Activated T-cell treated with anti-CD3 and anti-CD28 coated beads, Interleukin-2, amount 50 U/mL, for 1 hour (primary cell): ENCODE measurements at regions not wholly inside any gene's neighbourhood (a gene's known extent, or its start where the extent isn't known, plus 50 kb on each side); places are given as distances from the start of the nearest gene placed in this dataset.
"Not testable (repeated sequence)": the region's sequence is repeated elsewhere in the genome, so short reads cannot be mapped to it uniquely, and the experiment has no call there.

ENCODE experiments used
- DNase-seq: peaks from one replicate; pipeline ENCODE4 v3.0.0-alpha.2; 2020

DNA sequence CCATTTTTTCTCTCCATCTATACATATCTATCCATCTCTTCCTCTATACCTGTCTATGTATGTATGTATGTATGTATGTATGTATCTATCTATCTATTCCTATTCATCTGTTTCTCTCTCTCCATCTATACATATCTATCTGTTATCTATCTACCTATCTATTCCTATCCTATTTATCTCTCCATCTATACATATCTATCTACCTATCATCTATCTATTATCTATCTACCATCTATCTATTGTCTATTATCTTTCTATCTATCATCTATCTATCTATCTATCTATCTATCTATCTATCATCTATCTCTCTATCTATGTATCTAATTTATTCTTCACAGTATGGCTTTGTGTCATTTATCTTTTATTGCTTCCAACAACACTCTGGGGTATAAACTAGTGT, 1124.4 kb downstream of the TYW1 start:
- DNase-seq: no peak

DNA sequence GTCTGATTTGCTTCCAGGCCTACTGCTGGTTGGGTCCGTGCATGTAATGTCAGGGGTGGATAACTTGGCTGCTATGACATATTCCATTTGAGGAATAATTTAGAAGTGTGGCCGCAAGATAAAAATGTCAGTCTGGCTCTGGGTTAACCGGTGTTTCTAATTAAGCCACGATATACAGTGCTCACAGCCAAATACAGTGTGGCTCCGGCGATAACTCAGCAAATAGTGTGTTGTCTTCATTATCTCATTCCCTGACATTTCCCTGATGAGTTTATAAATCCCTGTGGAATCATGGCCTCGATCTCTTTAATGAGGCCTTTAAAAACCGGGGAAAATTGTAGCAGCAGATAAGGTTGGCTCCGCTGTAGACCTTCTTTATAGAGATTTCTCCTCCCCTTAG, 1125.0 kb downstream of the TYW1 start:
- DNase-seq: no peak

DNA sequence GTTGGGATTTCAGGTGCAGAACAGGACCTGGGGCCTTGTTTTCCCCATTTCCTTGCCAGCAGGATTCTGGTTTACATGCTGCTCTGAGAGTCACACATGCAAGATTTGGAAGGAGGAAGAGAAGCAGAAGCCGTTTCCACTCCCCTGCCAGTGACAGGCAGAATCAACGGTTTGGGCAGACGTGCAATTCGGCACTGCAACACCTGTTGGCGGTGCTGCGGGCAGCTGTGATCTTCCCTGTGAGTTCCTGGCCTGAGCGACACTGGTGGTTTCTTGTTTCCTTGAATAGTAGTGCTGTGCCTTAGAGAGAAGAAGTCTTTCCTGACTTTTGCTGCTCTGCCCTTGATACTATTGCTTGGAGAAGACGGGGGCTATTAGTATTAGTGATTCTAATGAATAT, 1126.2 kb downstream of the TYW1 start:
- DNase-seq: no peak

DNA sequence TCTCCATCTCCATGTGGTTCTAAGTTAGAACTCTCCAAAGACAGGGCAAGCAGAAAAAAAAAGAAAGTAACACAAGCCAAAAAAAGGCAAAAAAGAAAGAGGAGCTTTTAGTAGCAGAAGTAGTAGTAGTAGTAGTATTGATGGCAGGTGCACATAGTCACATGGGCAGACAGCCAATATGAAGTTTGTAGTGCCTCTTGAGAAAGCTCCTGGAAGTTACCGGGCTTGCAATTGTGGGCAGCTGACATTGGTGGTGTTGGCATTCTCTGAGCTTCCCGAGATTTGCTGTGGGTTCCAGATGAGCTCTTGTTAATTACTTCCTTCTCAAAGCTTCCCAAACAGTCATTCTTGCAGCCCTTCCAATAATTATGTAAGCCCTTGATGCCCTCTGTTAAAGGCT, 1128.5 kb downstream of the TYW1 start:
- DNase-seq: no peak

DNA sequence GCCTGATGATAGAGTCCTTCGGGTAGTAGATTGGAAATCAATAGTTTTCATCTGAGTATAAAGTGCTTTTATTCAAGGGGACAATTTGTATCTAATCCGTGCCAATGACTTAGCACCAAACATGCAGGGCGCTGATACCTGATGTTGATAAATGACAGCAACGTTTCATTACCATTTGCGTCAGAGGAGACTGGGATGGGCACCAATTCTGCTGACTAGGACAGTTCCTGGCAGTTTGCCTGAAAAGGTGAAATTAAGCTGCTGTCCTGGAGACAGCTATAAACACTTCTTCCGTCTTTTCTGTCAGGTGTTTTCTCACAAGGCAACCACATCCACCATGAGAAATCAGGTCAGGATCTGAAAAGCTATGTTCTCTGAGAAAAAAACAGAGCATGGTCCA, 1136.4 kb downstream of the TYW1 start:
- no peak for DNase-seq

DNA sequence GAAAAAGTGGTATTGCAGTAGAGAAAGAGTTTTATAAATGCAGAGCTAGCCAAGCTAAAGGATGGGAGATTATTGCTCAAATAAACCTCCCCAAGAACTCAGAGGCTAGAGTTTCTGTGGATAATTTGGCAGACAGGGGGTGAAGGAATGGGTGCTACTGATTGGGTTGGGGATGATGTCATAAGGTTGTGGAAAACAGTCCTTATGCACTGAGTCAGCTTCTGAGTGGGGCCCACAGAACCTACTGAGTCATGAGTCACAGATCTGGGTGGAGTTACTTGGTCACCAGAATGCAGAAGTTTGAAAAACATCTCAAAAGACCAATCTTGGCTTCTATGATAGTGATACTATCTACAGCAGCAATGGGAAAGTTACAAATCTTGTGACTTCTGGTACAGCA, 1146.7 kb downstream of the TYW1 start:
- DNase-seq: no peak

DNA sequence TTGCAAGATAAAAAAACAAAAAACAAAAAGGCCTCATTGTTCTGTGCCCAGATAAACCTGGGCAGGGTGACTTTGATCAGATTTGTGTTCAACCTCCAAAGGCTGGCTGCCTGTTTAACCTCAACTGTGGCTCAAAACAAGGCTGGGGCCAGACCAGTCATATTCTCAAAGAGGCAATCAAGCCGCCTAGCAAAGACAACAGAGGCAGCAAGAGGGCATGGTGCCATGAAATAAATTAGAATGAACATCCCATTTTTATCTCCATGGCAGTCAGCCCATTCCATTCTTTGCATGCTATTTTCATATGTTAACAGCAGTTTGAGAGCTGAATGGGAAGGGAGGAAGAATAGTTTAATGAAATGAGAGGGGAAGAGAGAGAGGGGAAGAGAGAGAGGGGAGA, 1150.3 kb downstream of the TYW1 start:
- no peak for DNase-seq

DNA sequence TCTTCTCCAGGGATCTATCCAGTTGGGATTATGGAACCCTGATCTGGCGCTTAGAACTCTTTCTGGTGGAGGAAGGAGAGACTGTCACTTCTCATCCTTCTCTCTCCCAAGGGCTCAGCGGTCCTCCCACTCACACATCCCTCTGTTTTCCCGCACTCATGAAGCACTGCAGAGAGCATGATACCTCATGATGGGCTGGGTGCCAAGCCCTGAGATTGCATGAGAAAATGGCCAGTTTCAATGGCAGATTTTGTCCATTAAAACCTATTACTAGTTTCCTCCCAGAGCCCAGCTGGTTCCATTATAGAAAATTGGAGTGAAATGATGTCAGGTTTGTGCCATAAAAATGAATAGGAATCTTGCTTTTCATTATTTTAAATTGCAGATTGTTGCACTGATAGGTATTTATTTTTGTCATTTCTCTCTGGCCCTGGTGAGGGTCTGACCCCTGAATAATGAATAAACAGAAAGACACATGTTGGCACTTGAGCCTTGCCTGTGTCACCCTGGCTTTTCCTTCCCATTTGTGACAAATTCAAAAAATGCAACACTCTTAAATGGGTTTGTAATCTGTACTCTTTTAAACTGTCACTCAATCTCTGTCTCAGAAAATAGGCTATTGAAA, 1151.1 kb downstream of the TYW1 start:
- DNase-seq: no peak

DNA sequence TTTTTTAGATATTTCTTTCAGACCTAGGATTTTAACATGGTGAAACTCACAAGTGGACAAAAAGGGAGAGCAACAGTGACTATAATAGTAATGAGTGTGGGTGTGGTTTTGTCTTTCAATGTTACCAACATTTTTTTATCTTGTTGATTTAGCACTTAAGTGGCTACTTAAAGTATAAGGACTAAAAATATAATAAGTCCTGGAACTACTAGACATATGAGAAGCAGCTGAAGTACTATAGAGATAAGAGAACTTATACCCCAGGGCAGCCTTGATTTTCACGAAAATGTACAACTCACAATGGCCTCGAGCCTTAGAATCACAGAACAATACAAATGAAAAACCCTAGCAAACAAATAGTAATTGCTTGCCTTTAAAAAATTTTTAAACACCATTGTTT, 1151.8 kb downstream of the TYW1 start:
- no peak for DNase-seq

DNA sequence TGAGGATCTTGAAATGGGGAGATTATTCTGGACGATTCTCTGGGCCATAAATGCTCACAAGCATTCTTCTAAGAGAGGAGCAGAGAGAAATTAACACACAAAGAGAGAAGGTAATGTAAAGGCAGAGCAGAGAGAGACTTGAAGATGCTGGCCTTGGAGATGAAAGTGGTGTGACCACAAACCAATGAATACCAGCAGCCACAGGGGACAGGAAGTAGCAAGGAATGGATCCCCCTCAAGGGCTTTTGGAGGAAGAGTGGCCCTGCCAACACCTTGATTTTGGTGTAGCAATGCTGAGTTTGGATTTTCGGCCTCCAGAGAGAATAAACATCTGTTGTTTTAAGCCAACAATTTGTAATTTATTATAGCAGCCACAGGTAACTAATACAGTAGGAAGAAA, 1155.6 kb downstream of the TYW1 start:
- no peak for DNase-seq

DNA sequence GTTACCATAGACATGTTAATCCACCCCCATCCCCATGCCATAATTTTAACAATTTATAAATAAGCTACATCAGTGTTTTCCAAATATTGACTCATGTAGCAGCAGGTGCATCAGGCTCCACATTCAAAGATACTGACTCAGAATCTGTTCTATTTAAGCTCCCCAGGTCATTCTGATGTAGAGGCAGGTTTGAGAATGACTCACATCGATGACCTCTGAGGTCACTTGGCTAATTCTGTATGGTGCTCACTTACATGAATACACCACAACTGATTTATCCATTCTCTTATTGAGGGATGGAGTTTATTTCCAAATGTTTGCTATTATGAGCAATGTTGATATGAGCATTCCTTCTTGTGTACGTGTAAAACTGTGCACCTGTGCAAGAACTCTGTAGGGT, 1159.0 kb downstream of the TYW1 start:
- DNase-seq: no peak

DNA sequence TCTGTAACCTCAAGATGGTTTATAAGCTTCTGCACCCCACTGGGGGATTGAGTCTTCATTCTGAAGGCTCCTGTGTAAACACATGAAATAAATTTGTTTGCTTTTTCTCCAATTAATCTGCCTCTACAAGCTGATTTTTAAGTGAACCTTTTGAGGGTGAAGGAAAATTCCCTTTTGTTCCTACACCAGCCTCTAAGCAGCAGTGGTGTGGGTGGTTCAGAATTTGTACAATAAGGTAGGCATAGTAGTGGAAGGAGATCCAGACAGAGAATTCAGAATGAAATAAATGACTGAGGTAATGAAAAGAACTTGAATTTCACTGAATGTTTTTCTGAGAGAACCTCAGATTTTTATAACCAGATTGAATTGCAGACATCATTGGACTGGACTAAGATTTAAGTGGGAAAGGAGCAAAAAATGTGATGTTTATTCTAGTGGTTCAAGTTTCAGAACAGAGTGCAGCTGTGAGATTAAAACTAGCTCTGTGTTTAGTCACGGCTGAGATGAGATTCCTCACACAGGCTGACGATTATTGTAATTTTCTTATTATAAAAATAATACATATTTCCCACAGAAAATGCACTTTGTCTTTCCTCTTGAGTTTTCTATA, 1162.2 kb downstream of the TYW1 start:
- no peak for DNase-seq

DNA sequence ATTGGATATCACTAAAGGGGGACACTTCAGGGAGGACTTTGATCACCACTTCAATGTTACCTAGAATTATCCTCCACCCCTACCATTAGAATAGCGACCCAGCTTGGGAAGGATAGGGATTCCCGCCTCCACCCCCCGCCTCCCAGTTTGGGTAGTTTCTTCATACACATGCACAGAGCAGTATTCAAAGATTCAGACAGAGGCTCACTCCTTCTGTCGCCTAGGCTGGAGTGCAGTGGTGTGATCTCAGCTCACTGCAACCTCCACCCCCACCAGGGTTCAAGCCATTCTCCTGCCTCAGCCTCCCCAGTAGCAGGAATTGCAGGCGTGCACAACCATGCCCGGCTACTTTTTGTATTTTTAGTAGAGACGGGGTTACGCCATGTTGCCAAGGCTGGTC, 1166.1 kb downstream of the TYW1 start:
- no peak for DNase-seq

DNA sequence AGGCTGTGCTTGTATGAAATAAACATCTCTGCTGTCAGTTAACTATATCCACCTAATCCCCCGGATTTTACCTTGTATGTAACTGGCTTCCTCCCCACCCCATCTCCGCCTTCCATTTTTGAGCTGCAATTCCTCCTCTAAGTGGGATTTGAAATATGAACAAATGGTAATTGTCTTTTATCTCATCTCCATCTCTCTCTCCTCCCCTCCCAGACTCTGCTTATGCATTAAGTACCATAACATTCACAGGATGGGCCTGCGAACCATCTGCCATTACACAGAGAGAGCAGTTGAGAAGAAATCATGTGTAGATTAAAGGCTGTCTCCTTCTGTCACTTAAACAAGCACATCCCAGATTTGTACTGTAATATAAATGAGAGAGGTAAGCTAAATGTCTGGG, 1169.9 kb downstream of the TYW1 start:
- DNase-seq: no peak

DNA sequence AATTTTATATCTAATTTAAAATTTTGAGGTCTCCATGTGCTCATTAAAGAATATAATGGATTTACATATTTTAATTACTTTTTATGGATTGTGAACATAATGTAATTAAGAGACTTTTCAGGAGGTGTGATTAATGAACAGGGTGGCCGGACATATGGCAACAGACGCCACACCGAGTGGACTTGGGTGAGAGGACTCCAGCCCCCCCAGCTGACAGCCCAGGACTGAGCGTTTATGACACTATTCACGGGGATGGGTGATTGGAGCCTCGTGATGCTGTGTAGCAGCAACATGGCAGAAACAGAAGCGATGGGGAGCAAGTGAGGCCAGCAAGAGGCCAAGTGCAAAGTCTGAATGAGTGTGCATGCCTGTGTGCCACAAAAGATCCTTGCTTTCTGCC, 1176.9 kb downstream of the TYW1 start:
- no peak for DNase-seq

DNA sequence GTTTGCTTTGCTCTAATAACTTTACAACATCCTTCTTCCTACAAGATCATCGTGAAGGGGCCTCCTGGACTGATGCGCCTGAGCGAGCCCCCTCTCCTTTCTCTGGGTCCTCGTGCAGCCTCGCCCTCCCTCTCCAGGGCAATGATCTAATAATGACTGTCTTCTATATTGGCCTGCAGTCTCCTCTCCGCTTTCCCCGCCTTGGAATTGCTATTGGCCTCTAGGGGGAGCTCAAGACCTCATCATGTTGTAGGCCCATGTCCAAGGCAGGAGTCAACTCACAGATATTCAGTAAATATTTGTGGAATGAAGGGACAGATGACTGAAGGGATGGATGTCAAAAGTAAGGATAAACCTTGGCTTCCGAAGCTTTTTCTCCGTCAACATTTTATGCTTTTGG, 1180.3 kb downstream of the TYW1 start:
- no peak for DNase-seq

DNA sequence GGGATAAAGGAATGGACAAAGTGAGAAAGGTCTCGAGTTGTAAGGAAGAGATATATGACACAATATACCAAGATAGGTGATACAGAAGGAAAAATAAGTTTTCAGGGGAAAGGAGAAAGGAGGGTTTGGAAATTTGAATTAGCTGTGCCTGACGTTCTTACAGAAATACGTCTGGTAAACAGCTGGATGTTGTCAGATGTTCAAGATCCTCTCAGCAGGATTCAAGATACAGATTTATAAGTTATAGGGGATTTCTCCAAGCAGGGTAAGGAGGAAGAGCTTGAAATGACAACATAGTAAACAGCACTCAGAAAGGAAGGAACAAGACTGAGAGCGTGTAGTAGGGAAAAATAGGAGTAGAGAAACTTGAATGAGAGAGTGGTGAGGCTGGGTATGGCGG, 1184.1 kb downstream of the TYW1 start:
- no peak for DNase-seq

DNA sequence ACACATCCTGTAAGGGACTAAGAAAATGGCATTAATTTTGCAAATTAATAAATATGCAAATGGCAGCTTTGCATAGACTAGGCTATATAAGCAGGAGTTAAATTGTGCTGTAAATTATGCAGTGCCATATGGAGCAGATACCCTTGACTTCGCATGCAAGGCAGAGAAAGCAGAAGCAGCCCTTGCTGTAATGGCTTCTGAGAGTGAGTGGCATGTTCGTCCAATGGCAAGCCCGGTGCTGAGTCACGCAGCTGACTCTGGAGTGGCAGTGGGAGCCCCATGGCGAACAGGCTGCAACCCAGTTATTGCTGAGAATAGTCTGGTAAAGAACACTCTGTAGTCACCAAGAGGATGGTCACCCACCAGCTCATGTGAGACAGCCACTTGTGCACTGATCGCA, 1186.5 kb downstream of the TYW1 start:
- DNase-seq: no peak

DNA sequence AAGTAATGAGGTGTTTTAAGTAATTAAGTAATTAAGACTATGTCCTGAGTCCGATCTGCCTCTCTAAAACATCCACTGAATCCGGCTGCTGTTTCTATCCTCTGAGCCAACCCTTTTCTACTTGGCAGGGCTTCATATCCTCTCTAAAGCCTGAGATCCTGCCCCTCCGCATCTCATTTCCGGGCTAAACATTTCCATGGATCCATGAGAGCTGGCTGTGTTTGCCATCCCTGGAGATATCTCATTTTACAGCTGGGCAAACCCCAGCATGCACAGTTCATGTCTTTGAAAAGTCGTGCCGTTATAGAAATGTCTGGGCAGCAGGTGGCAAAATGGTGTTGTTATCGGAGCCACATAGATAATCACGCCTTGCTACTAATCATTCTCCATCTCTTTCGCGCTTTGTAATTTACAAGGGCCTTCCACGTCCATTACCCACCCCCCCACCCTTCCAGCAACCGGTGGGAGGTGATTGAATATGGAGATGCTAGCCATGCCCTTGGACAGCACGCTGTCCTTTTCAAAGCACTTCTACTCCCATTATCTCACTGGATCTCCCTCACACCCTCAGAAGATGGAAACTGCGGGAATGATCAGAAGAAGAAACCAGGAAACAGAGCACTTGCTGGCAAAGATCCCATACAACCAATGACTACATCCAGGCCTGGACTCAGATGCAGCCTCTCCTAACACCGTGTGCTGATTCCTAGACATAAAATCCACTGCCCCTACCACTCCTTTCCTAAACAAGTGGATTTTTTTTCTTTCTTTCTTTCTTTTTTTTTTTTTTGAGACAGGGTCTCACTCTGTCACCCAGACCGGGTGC, 1189.2 kb downstream of the TYW1 start:
- no peak for DNase-seq

DNA sequence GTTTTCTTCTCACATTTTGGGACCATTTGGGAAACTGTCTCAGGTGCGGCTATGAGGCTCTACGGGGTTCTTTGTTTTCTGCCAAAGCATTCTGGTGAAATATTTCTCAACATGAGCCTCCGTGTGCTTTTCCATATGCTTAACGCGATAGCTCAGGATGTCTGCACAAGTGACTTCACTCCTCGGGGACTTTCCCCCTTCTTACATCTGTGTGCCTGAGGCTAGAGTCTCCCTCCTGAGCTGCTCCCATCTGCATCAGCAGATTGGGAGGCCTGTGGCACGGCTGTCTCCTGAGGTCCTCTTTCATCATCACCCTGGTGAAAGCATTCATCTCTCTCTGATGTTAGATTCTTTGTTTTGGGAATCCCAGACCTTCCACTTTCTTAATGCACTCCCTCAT, 1190.9 kb downstream of the TYW1 start:
- DNase-seq: no peak

DNA sequence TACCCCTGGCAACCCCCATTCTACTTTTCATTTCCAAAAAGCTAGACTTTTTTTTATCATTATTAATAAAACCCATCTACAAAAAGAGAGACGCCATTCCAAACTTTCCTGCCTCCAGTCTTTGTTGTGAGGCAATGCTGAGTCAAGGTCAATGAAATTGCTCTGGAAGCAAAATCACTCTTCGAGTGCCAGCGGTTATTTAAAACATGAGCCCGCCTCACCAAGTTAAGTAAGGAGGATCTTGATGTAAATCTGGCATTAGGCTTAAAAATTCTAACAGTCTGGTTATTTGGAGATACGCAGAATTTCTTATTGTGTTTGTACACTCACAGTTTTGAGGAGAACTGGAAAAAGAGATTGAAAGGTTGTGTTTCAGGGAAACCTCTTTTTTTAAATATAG, 1196.3 kb downstream of the TYW1 start:
- DNase-seq: no peak

DNA sequence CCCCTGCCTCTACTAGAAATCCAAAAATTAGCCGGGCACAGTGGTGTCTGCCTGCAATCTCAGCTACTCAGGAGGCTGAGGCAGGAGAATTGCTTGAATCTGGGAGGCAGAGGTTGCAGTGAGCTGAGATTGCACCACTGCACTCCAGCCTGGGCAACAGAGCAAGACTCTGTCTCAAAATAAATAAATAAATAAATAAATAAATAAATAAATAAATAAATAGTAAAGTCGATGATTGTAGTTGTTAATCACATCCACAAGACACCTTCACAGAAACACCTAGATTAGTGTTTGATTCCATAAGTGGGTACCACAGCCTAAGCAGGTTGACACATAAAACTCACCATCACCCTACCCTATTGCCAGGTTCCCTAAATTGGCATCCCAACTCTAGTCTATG, 1199.0 kb downstream of the TYW1 start:
- not testable (repeated sequence) for DNase-seq

DNA sequence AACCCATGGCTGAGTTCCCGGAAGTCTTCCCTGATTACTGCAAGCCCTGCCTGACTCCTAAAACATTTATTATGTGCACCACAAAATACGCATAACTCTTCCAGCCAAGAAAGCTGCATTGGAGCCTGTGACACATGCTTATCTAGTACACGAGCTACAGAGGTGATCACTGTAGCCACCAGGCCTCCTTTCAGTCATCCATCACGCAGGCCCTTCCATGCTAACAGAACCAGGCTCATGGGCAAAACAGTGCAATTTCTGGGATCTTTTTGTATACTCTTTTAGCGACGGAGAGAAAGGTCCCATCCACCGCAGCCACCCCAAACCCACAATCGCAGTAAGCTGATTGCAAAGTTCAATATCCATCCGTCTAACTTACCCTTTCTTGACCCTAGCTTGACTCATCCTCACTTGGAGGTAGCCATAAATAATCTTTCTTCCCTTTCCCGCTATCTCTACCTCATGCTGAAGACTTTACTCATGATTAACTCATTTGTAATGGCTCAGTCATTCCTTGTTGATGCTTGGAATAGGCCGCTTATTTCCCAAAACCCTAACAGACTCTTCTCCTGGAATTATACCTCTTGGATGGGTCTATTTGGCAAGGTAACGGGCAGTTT, 1203.5 kb downstream of the TYW1 start:
- no peak for DNase-seq

DNA sequence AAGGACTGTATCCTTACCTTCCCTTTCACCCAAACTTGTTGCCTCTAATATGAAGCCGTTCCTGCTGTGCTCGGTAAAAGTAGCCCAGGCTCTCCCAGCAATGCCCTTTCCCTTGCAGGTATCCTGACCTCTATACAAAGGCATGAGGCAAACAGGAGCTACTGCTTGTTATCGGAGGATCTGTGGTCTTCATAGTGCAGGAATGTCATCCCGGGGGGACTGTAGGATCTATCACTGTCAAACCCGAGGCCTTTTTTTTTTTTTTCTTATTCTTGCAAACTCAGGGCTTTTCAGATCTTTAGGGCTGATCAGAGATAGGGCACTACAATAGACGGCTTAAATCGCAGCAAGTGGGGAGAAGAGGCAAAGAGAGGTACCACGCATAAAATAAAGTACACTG, 1206.6 kb downstream of the TYW1 start:
- no peak for DNase-seq
